HK-2 (cell line): ENCODE measurements at regions not wholly inside any gene's neighbourhood (a gene's known extent, or its start where the extent isn't known, plus 50 kb on each side); places are given as distances from the start of the nearest gene placed in this dataset.
"Not testable (repeated sequence)": the region's sequence is repeated elsewhere in the genome, so short reads cannot be mapped to it uniquely, and the experiment has no call there.

ENCODE experiments used
- DNase-seq: peaks from one replicate; pipeline ENCODE4 v3.0.0-alpha.2; 2018; ENCODE audit not compliant: unreplicated experiment

GRCh38 chr5:2862176-2862575, 110.7 kb upstream of the IRX2 start:
- DNase-seq: not testable (repeated sequence)

- DNase-seq: no peak
Observed at GRCh38 chr5:2861605-2862004, 110.1 kb upstream of the IRX2 start.

GRCh38 chr5:2860101-2860500, 108.6 kb upstream of the IRX2 start:
- no peak for DNase-seq

- DNase-seq: no peak
Observed at GRCh38 chr5:2857837-2858236, 106.4 kb upstream of the IRX2 start.

GRCh38 chr5:2856206-2856605, 104.7 kb upstream of the IRX2 start:
- no peak for DNase-seq

- DNase-seq: no peak
Observed at GRCh38 chr5:2852446-2852845, 101.0 kb upstream of the IRX2 start.

GRCh38 chr5:2851895-2852294, 100.4 kb upstream of the IRX2 start:
- no peak for DNase-seq

- DNase-seq: no peak
Observed at GRCh38 chr5:2849429-2849828, 98.0 kb upstream of the IRX2 start.

GRCh38 chr5:2848619-2849018, 97.1 kb upstream of the IRX2 start:
- DNase-seq: no peak

- DNase-seq: no peak
Observed at GRCh38 chr5:2847608-2848007, 96.1 kb upstream of the IRX2 start.

GRCh38 chr5:2841208-2841607, 89.7 kb upstream of the IRX2 start:
- DNase-seq: no peak

GRCh38 chr5:2840372-2840915, 89.0 kb upstream of the IRX2 start:
- no peak for DNase-seq

- no peak for DNase-seq
Observed at GRCh38 chr5:2836133-2836532, 84.7 kb upstream of the IRX2 start.

- no peak for DNase-seq
Observed at GRCh38 chr5:2833556-2833955, 82.1 kb upstream of the IRX2 start.

GRCh38 chr5:2832394-2832793, 80.9 kb upstream of the IRX2 start:
- DNase-seq: no peak

GRCh38 chr5:2829239-2829638, 77.8 kb upstream of the IRX2 start:
- no peak for DNase-seq

- DNase-seq: no peak
Observed at GRCh38 chr5:2818936-2819335, 67.5 kb upstream of the IRX2 start.

- DNase-seq: no peak
Observed at GRCh38 chr5:2817031-2817603, 65.6 kb upstream of the IRX2 start.

GRCh38 chr5:2813678-2814077, 62.2 kb upstream of the IRX2 start:
- no peak for DNase-seq

GRCh38 chr5:2810644-2811043, 59.2 kb upstream of the IRX2 start:
- no peak for DNase-seq

GRCh38 chr5:2807244-2807643, 55.8 kb upstream of the IRX2 start:
- not testable (repeated sequence) for DNase-seq

GRCh38 chr5:2806176-2806575, 54.7 kb upstream of the IRX2 start:
- no peak for DNase-seq

GRCh38 chr5:2805080-2805479, 53.6 kb upstream of the IRX2 start:
- DNase-seq: no peak

GRCh38 chr5:2803751-2804150, 52.3 kb upstream of the IRX2 start:
- DNase-seq: no peak
